ENCODE measurements at regions not wholly inside any gene's neighbourhood (a gene's known extent, or its start where the extent isn't known, plus 50 kb on each side); places are given as distances from the start of the nearest gene placed in this dataset.

DNA sequence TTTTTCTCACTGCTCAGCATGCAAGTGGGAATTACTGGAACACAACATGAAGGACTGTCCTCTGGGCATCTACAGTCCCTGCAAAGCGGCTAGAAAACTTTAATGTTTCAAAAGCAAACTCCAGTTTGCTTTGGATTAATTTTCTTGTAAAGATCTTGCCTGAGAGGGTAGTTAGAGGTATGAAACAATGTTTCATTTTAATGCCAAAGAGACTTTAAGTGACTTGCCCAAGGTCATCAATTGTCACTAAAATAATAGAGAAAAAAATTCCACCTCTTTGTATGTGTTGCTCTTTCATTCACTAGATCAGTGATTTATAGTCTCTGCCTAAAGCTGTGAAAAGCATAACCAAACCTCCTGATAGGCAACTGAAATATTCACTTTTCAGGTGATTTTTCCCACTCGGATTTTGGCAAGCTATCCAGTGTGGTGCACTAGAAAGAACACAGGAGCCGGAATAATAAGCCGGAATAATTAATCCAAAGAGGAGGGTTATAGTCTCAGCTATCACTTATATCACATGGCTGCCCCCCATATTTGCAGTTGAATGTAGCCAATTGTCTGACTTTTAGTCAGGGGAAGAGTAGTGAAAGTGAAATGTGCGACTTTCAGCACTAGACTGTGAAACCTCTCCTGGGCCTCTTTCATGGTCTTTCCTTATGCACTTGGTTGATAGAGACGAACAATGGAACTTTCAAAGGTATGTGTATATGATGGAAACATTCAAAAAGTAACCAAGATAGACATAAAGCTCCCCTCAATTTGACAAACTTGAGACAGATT is 107.7 kb downstream of the SLC6A15 start:
- TF ChIP-seq, protein P1, sequence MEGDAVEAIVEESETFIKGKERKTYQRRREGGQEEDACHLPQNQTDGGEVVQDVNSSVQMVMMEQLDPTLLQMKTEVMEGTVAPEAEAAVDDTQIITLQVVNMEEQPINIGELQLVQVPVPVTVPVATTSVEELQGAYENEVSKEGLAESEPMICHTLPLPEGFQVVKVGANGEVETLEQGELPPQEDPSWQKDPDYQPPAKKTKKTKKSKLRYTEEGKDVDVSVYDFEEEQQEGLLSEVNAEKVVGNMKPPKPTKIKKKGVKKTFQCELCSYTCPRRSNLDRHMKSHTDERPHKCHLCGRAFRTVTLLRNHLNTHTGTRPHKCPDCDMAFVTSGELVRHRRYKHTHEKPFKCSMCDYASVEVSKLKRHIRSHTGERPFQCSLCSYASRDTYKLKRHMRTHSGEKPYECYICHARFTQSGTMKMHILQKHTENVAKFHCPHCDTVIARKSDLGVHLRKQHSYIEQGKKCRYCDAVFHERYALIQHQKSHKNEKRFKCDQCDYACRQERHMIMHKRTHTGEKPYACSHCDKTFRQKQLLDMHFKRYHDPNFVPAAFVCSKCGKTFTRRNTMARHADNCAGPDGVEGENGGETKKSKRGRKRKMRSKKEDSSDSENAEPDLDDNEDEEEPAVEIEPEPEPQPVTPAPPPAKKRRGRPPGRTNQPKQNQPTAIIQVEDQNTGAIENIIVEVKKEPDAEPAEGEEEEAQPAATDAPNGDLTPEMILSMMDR (IDR thresholded peaks at IDR 0.05), result no peak
- TF ChIP-seq POLR2A (IDR thresholded peaks at IDR 0.05), result no peak

Measured in adrenal gland (tissue), 5 donors.